Kidney (tissue), 13 donors: ENCODE measurements at regions not wholly inside any gene's neighbourhood (a gene's known extent, or its start where the extent isn't known, plus 50 kb on each side); places are given as distances from the start of the nearest gene placed in this dataset.

Experiments
- DNase-seq, 5 donors: peaks; one replicate each; pipeline ENCODE4 v3.0.0-alpha.2; 2013 to 2020
- FAIRE-seq: peaks from 2 replicates; lab custom pipeline; 2012; peaks lifted over from hg19 to GRCh38; lab: Jason Lieb, UNC
- H3K27ac ChIP-seq, 2 donors: one replicate each; pipeline ENCODE4 v1.7.0; 2013; ENCODE audit warnings: low read depth in 2 of 2, low read length in 2 of 2, inconsistent platforms in 1 of 2
- H3K27me3 ChIP-seq: one replicate; pipeline ENCODE4 v1.7.1; 2013; ENCODE audit warnings: low read length, inconsistent platforms; ENCODE audit not compliant: control insufficient read depth, insufficient read depth
- H3K36me3 ChIP-seq, 3 donors: one replicate each; pipeline versions ENCODE4 v1.7.0 to v1.7.1; 2013; ENCODE audit warnings: low read length in 3 of 3, control low read depth in 1 of 3, inconsistent platforms in 1 of 3; ENCODE audit not compliant: insufficient read depth in 3 of 3, control insufficient read depth in 2 of 3
- H3K4me1 ChIP-seq, 3 donors: one replicate each; pipeline versions ENCODE4 v1.7.0 to v1.7.1; 2013; ENCODE audit warnings: low read length in 3 of 3, inconsistent platforms in 1 of 3, low read depth in 1 of 3; ENCODE audit not compliant: control insufficient read depth in 2 of 3, insufficient read depth in 2 of 3
- H3K4me3 ChIP-seq, 3 donors: one replicate each; pipeline versions ENCODE4 v1.7.0 to v1.8.1; 2013; ENCODE audit warnings: low read length in 3 of 3, control low read depth in 1 of 3, inconsistent platforms in 1 of 3
- H3K9ac ChIP-seq, 3 donors: one replicate each; pipeline versions ENCODE4 v1.7.0 to v1.7.1; 2013; ENCODE audit warnings: low read length in 3 of 3, control low read depth in 1 of 3, inconsistent platforms in 1 of 3
- H3K9me3 ChIP-seq, 3 donors: one replicate each; pipeline versions ENCODE4 v1.7.0 to v1.7.1; 2013; ENCODE audit warnings: low read length in 3 of 3, control low read depth in 1 of 3, inconsistent platforms in 1 of 3; ENCODE audit not compliant: control insufficient read depth in 2 of 3, insufficient read depth in 1 of 3
- intact Hi-C: fragments of 100-400 bp; cut with DNase I; formaldehyde crosslinking; loops from one replicate; pipeline ENCODE4 v1.11.1; 2022
- TF ChIP-seq, protein P1 (sequence below): IDR thresholded peaks from 3 replicates; pipeline ENCODE4 v1.5.1; 2012; ENCODE audit warnings: mild to moderate bottlenecking, moderate library complexity, borderline replicate concordance; ENCODE audit not compliant: insufficient read depth; ENCODE audit errors: extremely low read depth
- donor health status: control.
- donor health status: control.
- donor health status: control.
- donor health status: control.
- donor health status: control.
- donor health status: DM: yes; HTN: yes; CAD: no.
- donor health status: Normal renal cell carcinoma (clear cell type).

DNA sequence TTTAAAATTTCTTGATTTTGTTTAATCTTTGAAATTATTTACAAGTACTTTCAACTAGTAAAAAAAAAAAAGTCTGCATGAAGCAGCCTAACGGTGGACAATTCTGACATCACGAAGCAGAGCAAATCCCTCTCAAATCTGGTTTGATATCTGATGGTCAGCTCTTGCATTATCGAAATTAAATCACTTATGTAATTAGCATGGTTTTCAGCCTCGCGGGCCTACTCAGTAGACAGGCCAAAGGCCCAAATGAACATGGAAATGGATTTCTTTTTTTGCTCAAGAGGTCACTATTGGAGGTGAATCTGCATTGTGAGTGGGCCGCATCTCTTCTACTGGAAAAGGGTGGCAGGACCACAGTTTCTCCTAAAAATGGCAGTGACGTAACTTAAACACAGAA is 209.8 kb downstream of the NR2F2 start:
- no peak for FAIRE-seq
- no peaks in the 10 kb centered on the region for H3K36me3 ChIP-seq
- intact Hi-C loops: no loop called here

DNA sequence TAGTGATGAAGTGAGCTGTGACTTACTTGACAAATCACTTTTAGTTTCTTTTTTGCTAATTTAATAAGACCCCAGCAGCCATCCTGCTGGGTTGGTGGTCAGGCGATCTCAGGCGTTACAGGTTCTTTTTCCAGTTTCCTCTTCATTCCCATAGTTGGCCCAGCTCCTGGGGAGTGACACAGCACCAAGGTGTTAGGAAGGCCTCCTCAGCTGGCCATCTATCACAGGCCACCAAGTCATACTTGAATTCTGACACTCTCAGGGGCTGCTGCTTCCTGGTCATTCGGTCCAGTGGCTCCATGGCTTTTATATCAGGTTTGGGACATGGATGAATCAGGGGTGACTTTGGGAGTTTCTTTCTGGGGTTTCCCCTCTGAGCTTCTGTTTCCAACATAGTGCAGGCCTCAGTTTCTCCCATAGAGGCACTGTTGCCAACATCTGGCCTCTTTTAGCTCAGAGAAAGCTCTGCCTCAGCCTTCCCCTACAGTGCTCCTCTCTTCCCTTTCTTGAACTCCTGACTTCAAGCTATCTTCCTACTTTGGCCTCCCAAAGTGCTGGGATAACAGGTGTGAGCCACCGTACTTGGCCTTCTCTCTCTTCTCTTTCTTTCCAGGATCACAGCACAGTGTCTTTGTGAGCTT is 211.8 kb downstream of the NR2F2 start:
- H3K9me3 ChIP-seq: no peaks in the 10 kb centered on the region
- H3K27me3 ChIP-seq: no peaks in the 10 kb centered on the region
- TF ChIP-seq, protein P1, sequence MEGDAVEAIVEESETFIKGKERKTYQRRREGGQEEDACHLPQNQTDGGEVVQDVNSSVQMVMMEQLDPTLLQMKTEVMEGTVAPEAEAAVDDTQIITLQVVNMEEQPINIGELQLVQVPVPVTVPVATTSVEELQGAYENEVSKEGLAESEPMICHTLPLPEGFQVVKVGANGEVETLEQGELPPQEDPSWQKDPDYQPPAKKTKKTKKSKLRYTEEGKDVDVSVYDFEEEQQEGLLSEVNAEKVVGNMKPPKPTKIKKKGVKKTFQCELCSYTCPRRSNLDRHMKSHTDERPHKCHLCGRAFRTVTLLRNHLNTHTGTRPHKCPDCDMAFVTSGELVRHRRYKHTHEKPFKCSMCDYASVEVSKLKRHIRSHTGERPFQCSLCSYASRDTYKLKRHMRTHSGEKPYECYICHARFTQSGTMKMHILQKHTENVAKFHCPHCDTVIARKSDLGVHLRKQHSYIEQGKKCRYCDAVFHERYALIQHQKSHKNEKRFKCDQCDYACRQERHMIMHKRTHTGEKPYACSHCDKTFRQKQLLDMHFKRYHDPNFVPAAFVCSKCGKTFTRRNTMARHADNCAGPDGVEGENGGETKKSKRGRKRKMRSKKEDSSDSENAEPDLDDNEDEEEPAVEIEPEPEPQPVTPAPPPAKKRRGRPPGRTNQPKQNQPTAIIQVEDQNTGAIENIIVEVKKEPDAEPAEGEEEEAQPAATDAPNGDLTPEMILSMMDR: no peak
- H3K9ac ChIP-seq: no peak overlapping the region
- H3K4me3 ChIP-seq: no peak overlapping the region
- no peak for DNase-seq
- H3K4me1 ChIP-seq: no peaks in the 10 kb centered on the region
- no peak overlapping the region for H3K27ac ChIP-seq
- no peaks in the 10 kb centered on the region for H3K36me3 ChIP-seq
- no peak for FAIRE-seq
- intact Hi-C loops: no loop called here

More for the DNA sequence above, 209.8 kb downstream of the NR2F2 start:
- Histone ChIP-seq H3K27ac (no peak overlapping the region), H3K27me3 (no peaks in the 10 kb centered on the region), H3K9me3 (no peaks in the 10 kb centered on the region), H3K4me1 (no peaks in the 10 kb centered on the region), H3K9ac (no peak overlapping the region), H3K4me3 (no peak overlapping the region)
- DNase-seq: no peak
- TF ChIP-seq, protein P1: no peak

DNA sequence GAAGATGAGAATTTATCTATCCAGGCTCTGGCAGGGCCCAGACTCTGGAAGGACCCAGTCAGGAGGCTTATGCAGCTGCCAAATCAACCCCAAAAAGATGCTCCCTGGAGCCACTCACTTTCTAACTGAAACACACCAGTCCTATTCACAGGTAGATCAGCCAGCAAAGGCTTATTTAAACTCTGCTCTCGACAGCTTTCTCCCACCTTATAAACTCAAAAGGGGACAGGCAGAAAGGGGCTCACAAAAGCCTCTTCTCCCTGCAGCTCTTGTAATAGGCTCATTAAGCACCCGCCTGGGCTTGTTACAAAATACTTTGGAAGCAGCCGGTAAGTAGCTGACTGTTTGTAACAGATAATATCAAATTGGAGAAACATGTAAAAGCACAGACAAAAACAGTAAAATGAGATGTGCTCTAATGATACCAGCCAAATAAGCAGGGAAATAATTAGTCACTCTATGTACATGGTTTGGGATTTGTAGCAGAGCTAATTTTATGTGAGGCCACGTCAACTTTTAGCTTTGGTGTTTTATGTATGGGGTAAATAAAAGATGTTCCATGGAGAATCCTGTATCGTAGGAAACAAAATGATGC is 213.8 kb downstream of the NR2F2 start:
- no peaks in the 10 kb centered on the region for H3K36me3 ChIP-seq
- no peak overlapping the region for H3K27ac ChIP-seq
- H3K27me3 ChIP-seq: no peaks in the 10 kb centered on the region
- FAIRE-seq: no peak
- TF ChIP-seq, protein P1: no peak
- intact Hi-C loops: no loop called here
- DNase-seq: peak in 1 of 5 donors; percentile 34
- no peaks in the 10 kb centered on the region for H3K4me1 ChIP-seq
- H3K9ac ChIP-seq: no peak overlapping the region
- no peak overlapping the region for H3K4me3 ChIP-seq
- no peaks in the 10 kb centered on the region for H3K9me3 ChIP-seq
